ELR (cell line): ENCODE measurements at regions not wholly inside any gene's neighbourhood (a gene's known extent, or its start where the extent isn't known, plus 50 kb on each side); places are given as distances from the start of the nearest gene placed in this dataset.

Source experiments
- DNase-seq: peaks from one replicate; pipeline ENCODE4 v3.0.0-alpha.2; 2015; ENCODE audit warnings: low read depth

- DNase-seq, result peak; percentile 63
Measured at GRCh38 chr6:15874821-15875220, 212.0 kb upstream of the DTNBP1 start.

- no peak for DNase-seq
Measured at GRCh38 chr6:15874326-15874725, 211.5 kb upstream of the DTNBP1 start.

GRCh38 chr6:15872241-15873103 is 209.6 kb upstream of the DTNBP1 start:
- DNase-seq, result peak; percentile 44

- no peak for DNase-seq
Measured at GRCh38 chr6:15871276-15871675, 208.4 kb upstream of the DTNBP1 start.

- peak; percentile 33 for DNase-seq
Measured at GRCh38 chr6:15870333-15871043, 207.7 kb upstream of the DTNBP1 start.

- DNase-seq, result no peak
Measured at GRCh38 chr6:15864708-15865062, 201.9 kb upstream of the DTNBP1 start.

- DNase-seq, result no peak
Measured at GRCh38 chr6:15864038-15864707, 201.3 kb upstream of the DTNBP1 start.

GRCh38 chr6:15862810-15863209 is 200.0 kb upstream of the DTNBP1 start:
- DNase-seq, result no peak

GRCh38 chr6:15861486-15861885 is 198.7 kb upstream of the DTNBP1 start:
- DNase-seq, result no peak

- no peak for DNase-seq
Measured at GRCh38 chr6:15854826-15855710, 192.2 kb upstream of the DTNBP1 start.

- DNase-seq, result no peak
Measured at GRCh38 chr6:15854378-15854777, 191.6 kb upstream of the DTNBP1 start.

- DNase-seq, result no peak
Measured at GRCh38 chr6:15853259-15853658, 190.4 kb upstream of the DTNBP1 start.

- no peak for DNase-seq
Measured at GRCh38 chr6:15852289-15852688, 189.5 kb upstream of the DTNBP1 start.

- no peak for DNase-seq
Measured at GRCh38 chr6:15849395-15849794, 186.6 kb upstream of the DTNBP1 start.

GRCh38 chr6:15845492-15845891 is 182.7 kb upstream of the DTNBP1 start:
- DNase-seq, result no peak

- DNase-seq, result no peak
Measured at GRCh38 chr6:15843764-15844163, 180.9 kb upstream of the DTNBP1 start.

- no peak for DNase-seq
Measured at GRCh38 chr6:15843226-15843625, 180.4 kb upstream of the DTNBP1 start.

GRCh38 chr6:15842727-15843117 is 179.9 kb upstream of the DTNBP1 start:
- DNase-seq, result no peak

- DNase-seq, result no peak
Measured at GRCh38 chr6:15841937-15842726, 179.3 kb upstream of the DTNBP1 start.

GRCh38 chr6:15839969-15840541 is 177.2 kb upstream of the DTNBP1 start:
- no peak for DNase-seq

GRCh38 chr6:15837205-15837604 is 174.4 kb upstream of the DTNBP1 start:
- DNase-seq, result no peak
